Loucy (cell line): ENCODE measurements at regions not wholly inside any gene's neighbourhood (a gene's known extent, or its start where the extent isn't known, plus 50 kb on each side); places are given as distances from the start of the nearest gene placed in this dataset.

Experiments
- CTCF ChIP-seq: fragments of 200-600 bp; sonication (generic); conservative IDR thresholded peaks from 2 replicates; pipeline ENCODE4 v1.5.1; 2014; ENCODE audit warnings: mild to moderate bottlenecking, antibody characterized with exemption, low read length
- EZH2phosphoT487 ChIP-seq: fragments of 200-600 bp; IDR thresholded peaks from 2 replicates; pipeline ENCODE4 v1.6.1; 2018; ENCODE audit warnings: antibody characterized with exemption, mild to moderate bottlenecking, moderate library complexity, borderline replicate concordance

GRCh38 chr14:24744641-24745040, 110.7 kb upstream of the GZMB start:
- TF ChIP-seq CTCF (no peak), EZH2phosphoT487 (no peak)
